ENCODE measurements at regions not wholly inside any gene's neighbourhood (a gene's known extent, or its start where the extent isn't known, plus 50 kb on each side); places are given as distances from the start of the nearest gene placed in this dataset.

GRCh38 chr13:85742355-85742754 is 56.9 kb downstream of the SLITRK6 start:
- no peak overlapping the region for H3K9ac ChIP-seq (ENCODE audit: low read depth, low read length)
- H3K4me2 ChIP-seq (ENCODE audit: insufficient read depth, low read length), result no peak overlapping the region
- H3K4me1 ChIP-seq (ENCODE audit: insufficient read depth, low read length), result no peaks in the 10 kb centered on the region
- H3K27me3 ChIP-seq (ENCODE audit: insufficient read depth, low read length, poor library complexity), result no peaks in the 10 kb centered on the region
- no peaks in the 10 kb centered on the region for H3K9me3 ChIP-seq (ENCODE audit: insufficient read depth, low read length, severe bottlenecking)
- ATAC-seq (ENCODE audit: insufficient read depth, low read depth) (no peak), DNase-seq (no peak)
- H3K36me3 ChIP-seq (ENCODE audit: insufficient read depth, low read length), result no peaks in the 10 kb centered on the region
- H4K20me1 ChIP-seq (ENCODE audit: insufficient read depth, low read length), result no peaks in the 10 kb centered on the region
- no peak overlapping the region for H2AFZ ChIP-seq (ENCODE audit: low read depth, low read length)
- H3K79me2 ChIP-seq (ENCODE audit: insufficient read depth, low read length), result no peaks in the 10 kb centered on the region
- TF ChIP-seq EZH2 (IDR thresholded peaks at IDR 0.05; ENCODE audit: borderline replicate concordance, low read depth, low read length, severe bottlenecking) (no peak), CTCF (IDR thresholded peaks at IDR 0.05; ENCODE audit: borderline replicate concordance, extremely low read depth, low read length, poor library complexity, severe bottlenecking) (no peak)
- no peak overlapping the region for H3K27ac ChIP-seq (ENCODE audit: low read length)
- no peak overlapping the region for H3K4me3 ChIP-seq (ENCODE audit: low read depth in 1 of 2, low read length in 2 of 2)

DNA sequence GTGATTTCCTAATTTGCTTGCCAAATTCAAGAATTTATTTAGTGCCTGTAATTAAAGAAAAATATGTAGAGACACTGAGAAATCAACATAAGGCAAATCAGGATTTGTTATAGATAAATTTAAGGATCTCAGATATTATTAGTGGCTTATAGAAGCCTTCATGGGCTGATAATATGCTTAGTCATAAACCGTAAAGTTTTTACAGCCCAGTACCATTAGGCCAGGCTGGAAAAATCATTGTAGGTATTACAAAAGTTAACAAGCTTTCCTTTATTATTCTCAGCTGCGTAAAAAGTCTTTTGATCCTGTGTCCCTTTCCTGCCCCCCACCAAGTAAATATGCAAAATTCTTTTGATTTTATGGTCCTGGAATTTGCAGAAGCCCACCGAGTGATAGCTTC is 58.2 kb downstream of the SLITRK6 start:
- Histone ChIP-seq H3K79me2 (ENCODE audit: insufficient read depth, low read length) (no peaks in the 10 kb centered on the region), H3K4me1 (ENCODE audit: insufficient read depth, low read length) (no peaks in the 10 kb centered on the region), H3K4me2 (ENCODE audit: insufficient read depth, low read length) (no peak overlapping the region), H3K9me3 (ENCODE audit: insufficient read depth, low read length, severe bottlenecking) (no peaks in the 10 kb centered on the region), H3K9ac (ENCODE audit: low read depth, low read length) (no peak overlapping the region), H3K4me3 (ENCODE audit: low read depth in 1 of 2, low read length in 2 of 2) (no peak overlapping the region), H4K20me1 (ENCODE audit: insufficient read depth, low read length) (no peaks in the 10 kb centered on the region), H3K27me3 (ENCODE audit: insufficient read depth, low read length, poor library complexity) (no peaks in the 10 kb centered on the region), H3K27ac (ENCODE audit: low read length) (no peak overlapping the region), H3K36me3 (ENCODE audit: insufficient read depth, low read length) (no peaks in the 10 kb centered on the region), H2AFZ (ENCODE audit: low read depth, low read length) (no peak overlapping the region)
- ATAC-seq (ENCODE audit: insufficient read depth, low read depth), result no peak
- DNase-seq, result no peak
- TF ChIP-seq CTCF (IDR thresholded peaks at IDR 0.05; ENCODE audit: borderline replicate concordance, extremely low read depth, low read length, poor library complexity, severe bottlenecking) (no peak), EZH2 (IDR thresholded peaks at IDR 0.05; ENCODE audit: borderline replicate concordance, low read depth, low read length, severe bottlenecking) (no peak)

DNA sequence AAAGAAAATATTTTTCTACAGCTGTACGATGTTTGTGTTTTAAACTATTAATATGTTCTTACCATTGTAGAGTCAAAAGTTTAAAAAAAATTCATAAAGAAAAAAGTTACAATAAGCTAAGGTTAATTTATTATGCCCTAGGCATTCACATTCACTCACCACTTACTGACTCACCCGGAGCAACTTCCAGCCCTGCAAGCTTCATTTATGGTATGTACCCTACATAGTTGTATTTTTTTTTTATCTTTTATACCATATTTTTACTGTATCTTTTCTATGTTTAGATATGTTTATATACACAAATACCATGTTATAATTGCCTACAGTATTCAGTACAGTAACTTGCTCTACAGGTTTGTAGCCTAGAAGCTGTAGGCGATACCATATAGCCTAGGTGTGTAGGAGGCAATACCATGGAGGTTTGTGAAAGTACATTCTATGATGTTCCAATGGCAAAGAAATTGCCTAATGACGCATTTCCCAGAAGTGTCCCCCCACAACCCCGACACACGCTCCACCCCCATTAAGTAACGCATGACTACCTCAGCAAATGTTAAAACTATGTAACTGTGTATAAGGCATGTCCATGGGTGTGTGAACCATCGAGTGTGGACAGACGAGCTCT is 60.4 kb downstream of the SLITRK6 start:
- H2AFZ ChIP-seq (ENCODE audit: low read depth, low read length), result no peak overlapping the region
- H3K27me3 ChIP-seq (ENCODE audit: insufficient read depth, low read length, poor library complexity), result no peaks in the 10 kb centered on the region
- H3K27ac ChIP-seq (ENCODE audit: low read length), result no peak overlapping the region
- H3K36me3 ChIP-seq (ENCODE audit: insufficient read depth, low read length), result no peaks in the 10 kb centered on the region
- H3K4me3 ChIP-seq (ENCODE audit: low read depth in 1 of 2, low read length in 2 of 2), result no peak overlapping the region
- no peaks in the 10 kb centered on the region for H4K20me1 ChIP-seq (ENCODE audit: insufficient read depth, low read length)
- TF ChIP-seq EZH2 (IDR thresholded peaks at IDR 0.05; ENCODE audit: borderline replicate concordance, low read depth, low read length, severe bottlenecking), result no peak
- no peak for TF ChIP-seq CTCF (IDR thresholded peaks at IDR 0.05; ENCODE audit: borderline replicate concordance, extremely low read depth, low read length, poor library complexity, severe bottlenecking)
- DNase-seq, result no peak
- H3K9ac ChIP-seq (ENCODE audit: low read depth, low read length), result no peak overlapping the region
- no peaks in the 10 kb centered on the region for H3K79me2 ChIP-seq (ENCODE audit: insufficient read depth, low read length)
- ATAC-seq (ENCODE audit: insufficient read depth, low read depth), result no peak
- no peaks in the 10 kb centered on the region for H3K4me1 ChIP-seq (ENCODE audit: insufficient read depth, low read length)
- no peaks in the 10 kb centered on the region for H3K9me3 ChIP-seq (ENCODE audit: insufficient read depth, low read length, severe bottlenecking)
- H3K4me2 ChIP-seq (ENCODE audit: insufficient read depth, low read length), result no peak overlapping the region
